ENCODE measurements at regions not wholly inside any gene's neighbourhood (a gene's known extent, or its start where the extent isn't known, plus 50 kb on each side); places are given as distances from the start of the nearest gene placed in this dataset.

GRCh38 chr1:230545181-230545580, 97.1 kb upstream of the COG2 start:
- TF ChIP-seq, protein P1, sequence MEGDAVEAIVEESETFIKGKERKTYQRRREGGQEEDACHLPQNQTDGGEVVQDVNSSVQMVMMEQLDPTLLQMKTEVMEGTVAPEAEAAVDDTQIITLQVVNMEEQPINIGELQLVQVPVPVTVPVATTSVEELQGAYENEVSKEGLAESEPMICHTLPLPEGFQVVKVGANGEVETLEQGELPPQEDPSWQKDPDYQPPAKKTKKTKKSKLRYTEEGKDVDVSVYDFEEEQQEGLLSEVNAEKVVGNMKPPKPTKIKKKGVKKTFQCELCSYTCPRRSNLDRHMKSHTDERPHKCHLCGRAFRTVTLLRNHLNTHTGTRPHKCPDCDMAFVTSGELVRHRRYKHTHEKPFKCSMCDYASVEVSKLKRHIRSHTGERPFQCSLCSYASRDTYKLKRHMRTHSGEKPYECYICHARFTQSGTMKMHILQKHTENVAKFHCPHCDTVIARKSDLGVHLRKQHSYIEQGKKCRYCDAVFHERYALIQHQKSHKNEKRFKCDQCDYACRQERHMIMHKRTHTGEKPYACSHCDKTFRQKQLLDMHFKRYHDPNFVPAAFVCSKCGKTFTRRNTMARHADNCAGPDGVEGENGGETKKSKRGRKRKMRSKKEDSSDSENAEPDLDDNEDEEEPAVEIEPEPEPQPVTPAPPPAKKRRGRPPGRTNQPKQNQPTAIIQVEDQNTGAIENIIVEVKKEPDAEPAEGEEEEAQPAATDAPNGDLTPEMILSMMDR (IDR thresholded peaks at IDR 0.05): no peak
- TF ChIP-seq EP300 (IDR thresholded peaks at IDR 0.05): no peak
